Activated naive CD4-positive, alpha-beta T cell treated with anti-CD3 and anti-CD28 coated beads, Interleukin-2, amount 10 ng/mL, durations not matched to agents 7 days and 5 days (primary cell): ENCODE measurements at regions not wholly inside any gene's neighbourhood (a gene's known extent, or its start where the extent isn't known, plus 50 kb on each side); places are given as distances from the start of the nearest gene placed in this dataset.
"Not testable (repeated sequence)": the region's sequence is repeated elsewhere in the genome, so short reads cannot be mapped to it uniquely, and the experiment has no call there.

Experiments used
- CTCF ChIA-PET: fragments of 350-600 bp; sonication (Branson Sonifier 250); formaldehyde crosslinking; loops from one replicate; lab custom pipeline; 2021; ENCODE audit warnings: antibody characterized with exemption; lab: Charles Lee
- DNase-seq: peaks from one replicate; pipeline ENCODE4 v3.0.0-alpha.2; 2020
- H3K27ac Mint-ChIP-seq: one replicate; pipeline ENCODE4 v1.8.0; 2021; ENCODE audit warnings: mild to moderate bottlenecking, moderate library complexity, mixed read lengths
- H3K27me3 Mint-ChIP-seq: one replicate; pipeline ENCODE4 v1.8.0; 2021; ENCODE audit warnings: mild to moderate bottlenecking, mixed read lengths
- H3K36me3 Mint-ChIP-seq: one replicate; pipeline ENCODE4 v1.8.0; 2021; ENCODE audit warnings: mixed read lengths
- H3K4me1 Mint-ChIP-seq: one replicate; pipeline ENCODE4 v1.8.0; 2021; ENCODE audit warnings: mixed read lengths
- H3K4me3 Mint-ChIP-seq: one replicate; pipeline ENCODE4 v1.8.0; 2021; ENCODE audit warnings: mild to moderate bottlenecking, moderate library complexity, mixed read lengths
- H3K9me3 Mint-ChIP-seq: one replicate; pipeline ENCODE4 v1.8.0; 2021; ENCODE audit warnings: mixed read lengths

DNA sequence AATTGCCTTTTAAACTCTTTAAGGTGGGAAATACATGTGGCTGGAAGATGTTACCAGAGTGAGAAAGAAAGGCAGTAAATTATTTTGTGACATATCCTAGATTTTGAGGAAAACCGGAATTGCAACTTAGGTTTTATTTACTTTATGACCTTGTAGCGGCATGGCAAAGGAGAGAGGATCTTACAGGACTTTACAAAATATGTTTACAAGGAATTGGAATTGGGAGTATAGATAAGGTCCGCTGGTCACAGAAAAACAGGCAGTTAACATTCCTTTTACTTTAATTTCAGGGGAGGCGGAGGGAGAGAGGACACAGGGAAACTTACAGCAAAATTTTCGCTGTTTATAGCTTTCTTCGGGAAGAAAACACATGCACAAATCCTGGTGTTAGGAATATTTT is 784.2 kb upstream of the AGA start:
- DNase-seq, H3K4me1 Mint-ChIP-seq, H3K4me3 Mint-ChIP-seq, H3K27ac Mint-ChIP-seq, H3K27me3 Mint-ChIP-seq, H3K36me3 Mint-ChIP-seq, CTCF ChIA-PET: not testable (repeated sequence)
- peaks cover 21% of the 10 kb centered on the region for H3K9me3 Mint-ChIP-seq

DNA sequence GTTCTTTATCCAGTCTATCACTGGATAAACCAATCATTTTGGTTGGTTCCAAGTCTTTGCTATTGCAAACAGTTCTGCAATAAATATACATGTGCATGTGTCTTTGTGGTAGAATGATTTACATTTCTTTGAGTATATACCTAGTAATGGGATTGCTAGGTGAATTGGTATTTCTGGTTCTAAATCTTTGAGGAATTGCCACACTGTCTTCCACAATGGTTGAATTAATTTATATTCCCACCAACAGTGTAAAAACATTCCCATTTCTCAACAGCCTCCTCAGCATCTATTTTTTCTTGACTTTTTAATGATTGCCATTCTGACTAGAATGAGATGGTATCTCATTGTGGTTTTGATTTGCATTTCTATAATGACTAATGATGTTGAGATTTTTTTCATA is 791.7 kb upstream of the AGA start:
- CTCF ChIA-PET = no interaction called here
- no peak overlapping the region for H3K4me3 Mint-ChIP-seq
- no peak for DNase-seq

DNA sequence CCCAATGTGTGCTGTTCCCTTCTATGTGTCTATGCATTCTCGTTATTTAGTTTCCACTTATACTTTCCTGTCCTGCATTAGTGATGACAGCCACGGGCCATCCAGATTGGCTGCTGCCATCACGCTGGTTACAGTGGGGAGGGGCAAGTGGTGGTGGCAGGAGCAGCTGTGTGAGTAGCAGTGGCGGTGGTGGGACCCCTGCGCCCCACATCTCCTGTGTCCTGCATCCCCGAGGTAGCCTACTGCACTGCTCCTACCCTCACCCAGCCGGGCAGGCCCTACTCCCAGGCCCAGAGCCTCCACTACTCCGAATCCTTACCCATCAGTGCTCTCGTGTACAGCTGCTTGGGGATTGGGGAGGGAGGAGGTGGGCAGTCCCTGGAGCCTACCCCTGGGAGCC is 798.7 kb upstream of the AGA start:
- H3K4me3 Mint-ChIP-seq = no peak overlapping the region
- H3K4me1 Mint-ChIP-seq = no peaks in the 10 kb centered on the region
- CTCF ChIA-PET = no interaction called here
- no peaks in the 10 kb centered on the region for H3K36me3 Mint-ChIP-seq
- no peak for DNase-seq
- H3K27me3 Mint-ChIP-seq = no peaks in the 10 kb centered on the region
- no peak overlapping the region for H3K27ac Mint-ChIP-seq
- H3K9me3 Mint-ChIP-seq = peaks cover 15% of the 10 kb centered on the region

More for the DNA sequence above, 791.7 kb upstream of the AGA start:
- no peaks in the 10 kb centered on the region for H3K4me1 Mint-ChIP-seq
- no peaks in the 10 kb centered on the region for H3K36me3 Mint-ChIP-seq
- no peak overlapping the region for H3K27ac Mint-ChIP-seq
- H3K27me3 Mint-ChIP-seq = no peaks in the 10 kb centered on the region
- peaks cover 24% of the 10 kb centered on the region for H3K9me3 Mint-ChIP-seq

DNA sequence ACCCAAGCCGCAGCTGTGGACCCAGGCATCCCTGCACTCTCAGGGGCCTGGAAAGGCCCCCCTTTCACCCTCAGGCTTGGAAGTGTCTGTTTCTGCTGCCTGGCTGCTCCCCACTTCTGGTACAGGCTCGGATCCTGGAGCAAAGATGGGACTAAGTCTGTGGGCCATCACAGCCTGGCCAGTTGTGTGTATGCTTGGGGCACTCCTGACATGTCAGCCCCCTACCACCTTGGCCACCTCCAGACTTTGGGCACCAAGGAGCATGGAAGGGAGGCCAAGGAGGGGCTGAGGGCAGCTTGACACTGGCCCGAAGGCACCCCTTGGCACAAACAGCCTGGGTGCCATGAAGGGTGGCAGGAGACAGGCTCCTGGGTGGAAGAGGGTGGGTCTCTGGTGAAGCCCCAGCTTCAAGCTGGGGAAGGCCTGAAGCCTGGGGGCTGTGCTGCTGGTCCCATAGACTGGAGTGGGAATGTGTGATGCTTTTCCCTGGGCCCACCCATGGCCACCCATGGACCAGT is 799.4 kb upstream of the AGA start:
- H3K4me3 Mint-ChIP-seq = no peak overlapping the region
- no peaks in the 10 kb centered on the region for H3K4me1 Mint-ChIP-seq
- H3K36me3 Mint-ChIP-seq = no peaks in the 10 kb centered on the region
- H3K27me3 Mint-ChIP-seq = no peaks in the 10 kb centered on the region
- no peak for DNase-seq
- CTCF ChIA-PET = no interaction called here
- H3K9me3 Mint-ChIP-seq = peaks cover 15% of the 10 kb centered on the region
- H3K27ac Mint-ChIP-seq = no peak overlapping the region

DNA sequence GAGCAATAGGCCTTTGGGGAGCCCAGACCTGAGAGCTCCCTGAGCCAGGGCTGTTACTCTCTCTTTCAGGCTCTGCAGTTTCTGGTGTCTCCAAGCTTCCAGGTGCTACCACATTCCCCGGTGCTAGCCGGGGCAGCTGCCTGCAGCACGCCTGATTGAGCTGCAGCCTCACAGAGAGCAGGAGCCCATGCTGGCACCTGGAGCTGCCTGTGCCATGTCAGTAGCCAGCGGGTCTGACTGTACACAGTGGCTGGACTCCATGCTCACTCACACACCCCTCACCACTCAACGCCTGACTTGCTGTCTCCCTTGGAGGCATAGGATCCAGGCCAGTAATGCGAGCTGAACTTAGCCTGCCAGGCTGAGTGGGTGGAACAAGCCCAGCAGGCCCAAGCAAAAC is 800.4 kb upstream of the AGA start:
- Mint-ChIP-seq H3K36me3 (no peaks in the 10 kb centered on the region), H3K9me3 (peaks cover 15% of the 10 kb centered on the region), H3K4me1 (no peaks in the 10 kb centered on the region), H3K27me3 (no peaks in the 10 kb centered on the region), H3K27ac (no peak overlapping the region), H3K4me3 (no peak overlapping the region)
- no peak for DNase-seq
- CTCF ChIA-PET = no interaction called here

DNA sequence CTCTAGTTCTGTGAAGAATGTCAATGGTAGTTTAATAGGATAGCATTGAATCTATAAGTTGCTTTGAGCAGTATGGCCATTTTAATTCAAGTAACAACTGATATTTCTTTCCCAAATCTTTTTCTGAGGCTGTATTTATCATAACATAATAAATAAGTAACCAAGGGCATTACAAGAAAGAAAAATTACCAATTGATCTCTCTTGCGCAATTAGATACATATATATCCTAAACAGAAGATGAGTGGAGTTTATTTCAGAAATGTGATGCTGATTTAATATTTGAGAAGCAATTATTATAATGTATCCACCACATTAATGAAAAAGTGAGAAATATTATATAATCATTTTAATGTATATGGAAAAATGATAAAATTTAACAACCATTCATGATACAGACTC is 802.5 kb upstream of the AGA start:
- no peak overlapping the region for H3K4me3 Mint-ChIP-seq
- H3K4me1 Mint-ChIP-seq = no peaks in the 10 kb centered on the region
- CTCF ChIA-PET = no interaction called here
- no peak for DNase-seq
- H3K27ac Mint-ChIP-seq = no peak overlapping the region
- no peaks in the 10 kb centered on the region for H3K27me3 Mint-ChIP-seq
- H3K36me3 Mint-ChIP-seq = no peaks in the 10 kb centered on the region
- peaks cover 11% of the 10 kb centered on the region for H3K9me3 Mint-ChIP-seq

DNA sequence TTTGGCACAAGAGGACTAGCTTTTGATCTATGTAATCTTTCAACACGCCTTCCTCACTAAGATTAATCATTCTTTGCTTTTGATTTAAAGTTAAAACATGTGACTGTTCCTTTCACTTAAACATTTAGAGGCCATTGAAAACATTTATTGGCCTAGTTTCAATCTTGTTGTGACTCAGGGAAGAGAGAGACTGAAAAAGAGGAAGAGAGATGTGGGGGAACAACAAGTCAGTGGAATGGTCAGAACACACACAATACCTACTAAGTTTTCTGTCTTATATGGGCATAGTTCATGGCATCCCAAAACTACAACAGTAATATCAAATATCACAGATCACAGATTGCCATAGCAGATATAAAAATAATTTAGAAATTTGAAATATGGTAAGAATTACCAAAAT is 812.9 kb upstream of the AGA start:
- Mint-ChIP-seq H3K4me1 (no peaks in the 10 kb centered on the region), H3K27me3 (no peaks in the 10 kb centered on the region), H3K9me3 (peaks cover 2% of the 10 kb centered on the region), H3K4me3 (no peak overlapping the region), H3K36me3 (no peaks in the 10 kb centered on the region), H3K27ac (no peak overlapping the region)
- no peak for DNase-seq
- CTCF ChIA-PET = no interaction called here

DNA sequence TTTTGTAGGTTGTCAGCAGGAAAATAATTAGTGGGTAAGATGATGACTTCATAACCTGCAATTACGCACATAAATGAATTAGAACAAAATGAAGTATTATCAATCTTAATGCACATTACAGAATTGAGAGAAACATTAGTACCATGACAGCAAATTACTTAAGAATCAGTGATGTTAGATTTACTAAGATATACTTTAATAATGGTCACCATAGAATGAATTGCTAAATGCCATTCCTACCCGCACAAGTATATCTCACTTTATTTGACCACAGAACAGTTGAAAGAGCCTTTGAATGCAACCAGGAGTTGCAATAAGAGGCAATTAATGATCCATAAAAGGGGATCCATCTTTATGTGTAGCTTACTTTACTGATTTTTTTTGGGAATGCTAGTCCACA is 816.4 kb upstream of the AGA start:
- no peak for DNase-seq
- H3K36me3 Mint-ChIP-seq = no peaks in the 10 kb centered on the region
- no peak overlapping the region for H3K27ac Mint-ChIP-seq
- no peak overlapping the region for H3K4me3 Mint-ChIP-seq
- no peaks in the 10 kb centered on the region for H3K27me3 Mint-ChIP-seq
- no peaks in the 10 kb centered on the region for H3K4me1 Mint-ChIP-seq
- peaks cover 5% of the 10 kb centered on the region for H3K9me3 Mint-ChIP-seq
- CTCF ChIA-PET = no interaction called here

DNA sequence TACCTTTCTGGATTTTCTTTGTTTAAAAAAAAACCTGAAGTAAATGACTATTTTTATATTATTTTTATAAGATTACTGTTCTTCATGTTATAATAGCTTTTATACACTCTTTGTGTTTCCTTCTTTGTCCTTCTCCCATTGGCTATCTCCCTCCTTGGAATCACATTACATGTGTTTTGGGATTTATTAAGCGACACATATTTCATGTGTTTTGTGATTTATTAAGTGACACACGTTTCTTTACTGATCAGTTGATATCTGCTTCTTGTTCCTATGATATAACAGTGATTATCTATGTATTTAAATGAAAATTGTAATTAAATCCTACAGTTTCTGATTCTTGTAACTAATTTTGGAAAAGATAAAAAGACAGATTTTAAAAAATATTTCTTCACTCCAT is 817.3 kb upstream of the AGA start:
- peaks cover 3% of the 10 kb centered on the region for H3K9me3 Mint-ChIP-seq
- CTCF ChIA-PET = no interaction called here
- no peak overlapping the region for H3K27ac Mint-ChIP-seq
- no peak overlapping the region for H3K4me3 Mint-ChIP-seq
- no peaks in the 10 kb centered on the region for H3K36me3 Mint-ChIP-seq
- H3K27me3 Mint-ChIP-seq = no peaks in the 10 kb centered on the region
- H3K4me1 Mint-ChIP-seq = no peaks in the 10 kb centered on the region
- no peak for DNase-seq

DNA sequence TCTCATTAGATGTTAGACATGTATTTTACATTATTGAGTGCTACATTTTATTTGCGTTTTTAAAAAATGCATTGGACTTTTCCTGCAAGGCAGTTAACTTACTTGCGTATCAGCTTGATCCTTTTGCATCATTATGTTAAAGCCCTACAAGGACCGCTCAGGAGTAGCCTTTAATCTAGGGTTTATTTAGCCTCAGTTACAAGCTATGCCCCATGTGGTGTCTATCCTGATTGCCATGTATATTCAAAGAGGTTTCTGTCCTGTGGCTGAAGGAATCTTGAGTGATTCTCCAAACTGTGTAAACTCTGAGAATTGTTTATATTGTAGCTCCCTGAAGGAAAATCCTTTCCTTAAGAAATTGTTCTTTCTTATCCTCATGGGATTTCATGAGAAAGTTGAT is 821.8 kb upstream of the AGA start:
- DNase-seq = no peak
- H3K9me3 Mint-ChIP-seq = peaks cover 7% of the 10 kb centered on the region
- no peaks in the 10 kb centered on the region for H3K27me3 Mint-ChIP-seq
- no peaks in the 10 kb centered on the region for H3K4me1 Mint-ChIP-seq
- H3K36me3 Mint-ChIP-seq = no peaks in the 10 kb centered on the region
- no peak overlapping the region for H3K4me3 Mint-ChIP-seq
- H3K27ac Mint-ChIP-seq = no peak overlapping the region
- CTCF ChIA-PET = no interaction called here

DNA sequence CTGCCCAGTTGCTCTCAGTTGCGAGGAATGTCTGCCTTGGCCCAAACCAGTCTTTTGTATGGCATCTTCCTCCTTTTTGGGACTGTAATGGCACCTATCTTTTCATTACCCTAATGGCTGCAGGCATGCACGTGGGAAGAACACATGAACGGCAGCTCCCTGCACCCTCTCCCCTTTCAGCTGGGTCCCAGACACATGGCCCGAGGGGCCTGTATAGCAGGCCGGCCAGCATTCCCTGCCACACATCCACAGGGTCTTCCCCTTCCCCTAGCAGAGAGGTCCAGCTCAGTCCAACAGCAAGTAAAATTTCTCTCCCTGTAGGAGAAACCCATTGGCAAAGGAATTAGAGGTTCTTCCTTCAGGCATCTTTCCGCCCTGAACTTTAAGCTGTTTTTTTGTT is 829.1 kb upstream of the AGA start:
- no peak for DNase-seq
- H3K9me3 Mint-ChIP-seq = peaks cover 13% of the 10 kb centered on the region
- no peaks in the 10 kb centered on the region for H3K4me1 Mint-ChIP-seq
- H3K36me3 Mint-ChIP-seq = no peaks in the 10 kb centered on the region
- no peak overlapping the region for H3K27ac Mint-ChIP-seq
- no peaks in the 10 kb centered on the region for H3K27me3 Mint-ChIP-seq
- H3K4me3 Mint-ChIP-seq = no peak overlapping the region
- CTCF ChIA-PET = no interaction called here

DNA sequence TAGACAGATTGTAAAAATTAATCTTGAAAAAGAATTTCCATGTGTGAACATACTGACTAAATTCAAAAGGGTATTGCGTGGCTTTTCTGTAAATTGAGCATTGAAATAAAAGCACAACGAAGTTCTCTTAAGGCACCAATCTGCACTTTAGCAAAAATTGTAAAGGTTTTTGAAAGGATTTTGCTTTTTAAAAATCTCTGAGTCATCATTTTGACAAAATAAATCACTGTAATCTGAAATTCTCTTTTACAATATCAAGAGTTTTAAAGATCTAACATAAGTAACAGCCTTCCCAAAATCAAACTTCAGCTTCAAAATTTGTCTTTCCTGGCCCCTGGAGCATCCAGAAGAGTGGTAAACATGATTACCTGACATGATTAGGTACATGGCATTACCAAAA is 830.9 kb upstream of the AGA start:
- Mint-ChIP-seq H3K4me3 (no peak overlapping the region), H3K27me3 (no peaks in the 10 kb centered on the region), H3K27ac (no peak overlapping the region), H3K9me3 (peaks cover 9% of the 10 kb centered on the region), H3K4me1 (no peaks in the 10 kb centered on the region), H3K36me3 (no peaks in the 10 kb centered on the region)
- CTCF ChIA-PET = no interaction called here
- no peak for DNase-seq

DNA sequence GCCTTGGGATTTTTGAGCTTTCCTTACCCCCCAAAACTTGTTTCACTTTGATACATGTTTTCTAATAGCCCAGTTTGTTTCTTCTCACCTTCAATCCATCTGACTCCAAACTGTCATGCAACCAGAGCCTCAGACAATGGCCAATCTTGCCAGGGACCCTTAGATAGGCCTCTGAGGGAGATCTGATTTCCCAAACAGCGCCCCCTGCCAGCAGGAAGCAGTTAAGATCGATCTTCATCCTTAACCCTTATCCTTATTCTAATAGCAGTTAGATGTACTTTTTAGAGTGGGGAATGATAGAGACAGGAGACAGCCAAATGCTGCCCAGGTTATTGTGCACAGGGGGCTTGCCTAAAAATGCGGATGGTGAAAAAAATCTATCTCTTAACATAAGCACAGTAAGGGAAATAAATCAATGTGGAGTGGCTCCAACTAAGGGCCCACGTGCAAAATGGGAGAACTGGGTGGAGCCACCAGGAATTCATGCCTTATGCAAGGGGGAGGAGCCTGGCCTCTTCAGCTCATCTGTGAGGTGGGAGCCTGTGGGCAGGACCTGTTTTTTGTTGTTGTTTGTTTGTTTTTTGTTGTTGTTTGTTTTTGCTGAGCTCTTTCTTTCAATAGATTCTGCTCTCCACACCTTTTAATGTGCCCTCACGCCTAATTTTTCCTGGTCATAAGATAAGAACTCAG is 833.6 kb upstream of the AGA start:
- H3K36me3 Mint-ChIP-seq = no peaks in the 10 kb centered on the region
- CTCF ChIA-PET = interaction anchor here (1.3 kb wide), 1 partner anchor 1026 kb away, joined by 4 read pairs; no protein-coding TSS in a partner anchor
- no peak overlapping the region for H3K4me3 Mint-ChIP-seq
- H3K27me3 Mint-ChIP-seq = no peaks in the 10 kb centered on the region
- DNase-seq = no peak
- H3K27ac Mint-ChIP-seq = no peak overlapping the region
- H3K4me1 Mint-ChIP-seq = no peaks in the 10 kb centered on the region
- H3K9me3 Mint-ChIP-seq = peaks cover 1% of the 10 kb centered on the region

DNA sequence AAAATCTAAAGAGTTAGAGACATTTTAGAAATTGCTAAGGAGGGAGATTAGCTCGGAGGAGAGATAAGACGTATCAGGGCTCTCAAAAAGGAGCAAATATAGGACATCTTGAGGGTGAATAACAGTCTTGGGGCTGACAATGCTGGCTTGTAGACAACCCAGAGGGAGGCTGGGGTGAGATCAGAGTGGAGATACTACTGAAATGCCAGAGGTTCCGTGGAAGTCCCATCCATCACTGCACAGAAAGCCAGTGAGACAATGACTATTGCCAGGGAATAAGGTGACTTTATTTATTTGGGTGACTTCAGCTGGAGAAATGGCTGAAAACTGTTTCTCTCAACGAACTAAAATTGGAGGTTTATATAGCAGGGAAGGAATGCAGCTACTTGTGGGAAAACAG is 838.1 kb upstream of the AGA start:
- Mint-ChIP-seq H3K27me3 (no peaks in the 10 kb centered on the region), H3K27ac (no peak overlapping the region), H3K4me3 (no peak overlapping the region), H3K36me3 (no peaks in the 10 kb centered on the region), H3K9me3 (peaks cover 1% of the 10 kb centered on the region), H3K4me1 (no peaks in the 10 kb centered on the region)
- DNase-seq = no peak
- CTCF ChIA-PET = no interaction called here

DNA sequence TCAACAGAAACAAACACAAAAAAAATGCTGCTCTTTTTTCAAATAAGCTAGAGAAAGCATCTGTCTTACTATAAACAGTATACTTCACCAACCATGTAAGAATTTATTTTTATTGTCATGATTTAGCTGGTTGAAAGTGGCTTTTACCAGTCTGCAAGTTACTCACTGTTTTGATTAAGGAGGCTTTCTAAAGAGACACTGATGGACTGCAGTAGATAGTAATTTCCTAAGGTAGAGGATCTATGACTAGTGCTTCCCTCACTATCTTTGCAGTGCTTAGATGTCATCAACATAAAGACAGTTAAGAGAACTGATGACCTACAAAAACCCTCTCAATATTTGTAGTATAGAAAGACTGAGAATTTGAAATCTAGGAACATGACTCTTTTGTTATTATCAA is 846.2 kb upstream of the AGA start:
- no peak overlapping the region for H3K27ac Mint-ChIP-seq
- CTCF ChIA-PET = no interaction called here
- no peak overlapping the region for H3K4me3 Mint-ChIP-seq
- no peaks in the 10 kb centered on the region for H3K4me1 Mint-ChIP-seq
- no peaks in the 10 kb centered on the region for H3K36me3 Mint-ChIP-seq
- peaks cover 2% of the 10 kb centered on the region for H3K9me3 Mint-ChIP-seq
- no peaks in the 10 kb centered on the region for H3K27me3 Mint-ChIP-seq
- no peak for DNase-seq
